ENCODE measurements at regions not wholly inside any gene's neighbourhood (a gene's known extent, or its start where the extent isn't known, plus 50 kb on each side); places are given as distances from the start of the nearest gene placed in this dataset.
"Not testable (repeated sequence)": the region's sequence is repeated elsewhere in the genome, so short reads cannot be mapped to it uniquely, and the experiment has no call there.

DNA sequence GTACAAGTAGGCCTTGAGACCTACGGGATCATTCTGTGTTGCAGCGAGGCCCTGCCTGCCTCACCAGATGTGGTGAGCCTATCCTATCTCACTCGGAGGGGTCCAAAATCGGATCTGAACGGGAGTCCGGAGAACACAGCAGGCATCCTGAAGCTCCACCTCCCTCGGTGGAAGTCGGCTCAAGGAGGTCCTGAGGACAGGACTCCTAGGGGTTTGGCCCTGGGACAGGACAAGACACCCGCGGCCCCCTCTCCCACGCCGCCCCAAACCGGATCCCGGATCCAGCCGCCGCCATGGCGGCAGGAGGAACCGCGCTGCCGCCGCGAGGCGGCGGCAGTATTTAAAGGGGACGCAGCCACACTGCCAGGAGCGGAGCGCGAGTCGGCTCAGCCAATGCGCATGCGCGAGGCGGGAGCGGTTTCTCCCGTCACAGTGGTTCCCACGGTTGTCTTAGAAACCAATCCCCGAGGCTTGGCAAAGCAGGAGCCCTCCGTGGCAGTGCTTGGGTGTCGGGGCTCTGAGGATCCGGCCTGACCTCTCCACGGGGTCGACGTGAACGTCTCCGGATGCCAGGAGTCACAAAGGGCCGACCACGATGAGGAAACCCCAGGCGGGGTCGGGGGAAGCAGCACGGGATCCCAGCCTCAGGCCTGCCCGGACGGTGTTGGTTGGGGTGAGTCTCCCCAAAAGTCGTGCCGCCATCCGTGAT is 454.6 kb upstream of the ZNG1F start:
- Mint-ChIP-seq H3K4me3 (peak overlapping the region; percentile 85), H3K27ac (peak overlapping the region; percentile 47)
- H3K27me3 ChIP-seq (ENCODE audit: control insufficient read depth in 1 of 2, insufficient read depth in 2 of 2, low read length in 2 of 2); H3K4me1 Mint-ChIP-seq (ENCODE audit: low read depth); intact Hi-C loops (cut with DNase I, micrococcal nuclease); H3K9me3 ChIP-seq (ENCODE audit: control insufficient read depth in 1 of 2, insufficient read depth in 1 of 2, low read length in 2 of 2); H3K36me3 Mint-ChIP-seq (ENCODE audit: low read depth); H3K27me3 Mint-ChIP-seq; POLR2A ChIA-PET; H3K36me3 ChIP-seq (ENCODE audit: insufficient read depth, low read length); H3K4me1 ChIP-seq (ENCODE audit: insufficient read depth, low read length); H3K9me3 Mint-ChIP-seq; CTCF ChIA-PET; H3K27ac ChIP-seq (ENCODE audit: low read depth in 1 of 2, low read length in 2 of 2): not testable (repeated sequence)
- DNase-seq (peak in 10 of 14 experiments; percentile 29 to 72 (median 58)), ATAC-seq (ENCODE audit: poor library complexity) (peak; percentile 100)
- peak overlapping the region; percentile 44 for H3K4me3 ChIP-seq (ENCODE audit: low read length)

DNA sequence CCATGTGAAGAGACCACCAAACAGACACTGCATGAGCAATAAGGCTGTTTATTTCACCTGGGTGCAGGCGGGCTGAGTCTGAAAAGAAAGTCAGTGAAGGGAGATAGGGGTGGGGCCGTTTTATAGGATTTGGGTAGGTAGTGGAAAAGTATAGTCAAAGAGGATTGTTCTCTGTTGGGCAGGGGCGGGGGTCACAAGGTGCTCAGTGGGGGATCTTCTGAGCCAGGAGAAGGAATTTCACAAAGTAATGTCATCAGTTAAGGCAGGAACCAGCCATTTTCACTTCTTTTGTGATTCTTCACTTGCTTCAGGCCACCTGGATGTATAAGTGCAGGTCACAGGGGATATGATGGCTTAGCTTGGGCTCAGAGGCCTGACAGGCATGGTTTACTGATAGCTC is 444.6 kb upstream of the ZNG1F start:
- H3K4me1 Mint-ChIP-seq (ENCODE audit: low read depth); H3K4me3 ChIP-seq (ENCODE audit: low read length); H3K9me3 ChIP-seq (ENCODE audit: control insufficient read depth in 1 of 2, insufficient read depth in 1 of 2, low read length in 2 of 2); CTCF ChIA-PET; H3K27me3 Mint-ChIP-seq; H3K36me3 Mint-ChIP-seq (ENCODE audit: low read depth); ATAC-seq (ENCODE audit: poor library complexity); H3K4me1 ChIP-seq (ENCODE audit: insufficient read depth, low read length); H3K4me3 Mint-ChIP-seq; intact Hi-C loops (cut with DNase I, micrococcal nuclease); H3K27ac Mint-ChIP-seq; DNase-seq; H3K27me3 ChIP-seq (ENCODE audit: control insufficient read depth in 1 of 2, insufficient read depth in 2 of 2, low read length in 2 of 2); H3K9me3 Mint-ChIP-seq; H3K36me3 ChIP-seq (ENCODE audit: insufficient read depth, low read length); POLR2A ChIA-PET; H3K27ac ChIP-seq (ENCODE audit: low read depth in 1 of 2, low read length in 2 of 2): not testable (repeated sequence)

- DNase-seq; H3K27ac Mint-ChIP-seq; ATAC-seq (ENCODE audit: poor library complexity); H3K27ac ChIP-seq (ENCODE audit: low read depth in 1 of 2, low read length in 2 of 2); intact Hi-C loops (cut with DNase I, micrococcal nuclease); H3K36me3 ChIP-seq (ENCODE audit: insufficient read depth, low read length); H3K4me1 ChIP-seq (ENCODE audit: insufficient read depth, low read length); POLR2A ChIA-PET; H3K27me3 Mint-ChIP-seq; H3K4me1 Mint-ChIP-seq (ENCODE audit: low read depth); H3K9me3 Mint-ChIP-seq; H3K27me3 ChIP-seq (ENCODE audit: control insufficient read depth in 1 of 2, insufficient read depth in 2 of 2, low read length in 2 of 2); CTCF ChIA-PET; H3K36me3 Mint-ChIP-seq (ENCODE audit: low read depth); H3K4me3 ChIP-seq (ENCODE audit: low read length); H3K9me3 ChIP-seq (ENCODE audit: control insufficient read depth in 1 of 2, insufficient read depth in 1 of 2, low read length in 2 of 2); H3K4me3 Mint-ChIP-seq: not testable (repeated sequence)
Observed at GRCh38 chr9:41623666-41624065, 434.5 kb upstream of the ZNG1F start.

DNA sequence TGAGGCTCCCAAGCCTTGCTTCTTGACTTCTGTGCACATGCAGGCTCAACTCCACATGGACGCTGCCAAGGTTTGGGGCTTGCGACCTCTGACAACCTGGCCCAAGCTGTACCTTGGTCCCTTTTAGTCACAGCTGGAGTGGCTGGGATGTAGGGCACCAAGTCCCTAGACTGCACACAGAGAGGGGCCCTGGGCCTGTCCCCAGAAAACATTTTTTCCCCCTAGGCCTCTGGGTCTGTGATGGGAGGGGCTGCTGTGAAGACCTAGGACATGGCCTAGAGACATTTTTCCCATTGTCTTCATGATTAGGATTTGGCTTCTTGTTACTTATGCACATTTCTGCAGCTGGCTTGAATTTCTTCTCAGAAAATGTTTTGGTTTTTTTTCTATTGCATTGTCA is 430.1 kb upstream of the ZNG1F start:
- POLR2A ChIA-PET; H3K36me3 Mint-ChIP-seq (ENCODE audit: low read depth); H3K27me3 Mint-ChIP-seq; H3K9me3 ChIP-seq (ENCODE audit: control insufficient read depth in 1 of 2, insufficient read depth in 1 of 2, low read length in 2 of 2); H3K27ac Mint-ChIP-seq; H3K4me1 ChIP-seq (ENCODE audit: insufficient read depth, low read length); CTCF ChIA-PET; H3K4me1 Mint-ChIP-seq (ENCODE audit: low read depth); H3K36me3 ChIP-seq (ENCODE audit: insufficient read depth, low read length); H3K27ac ChIP-seq (ENCODE audit: low read depth in 1 of 2, low read length in 2 of 2); intact Hi-C loops (cut with DNase I, micrococcal nuclease); H3K9me3 Mint-ChIP-seq; H3K27me3 ChIP-seq (ENCODE audit: control insufficient read depth in 1 of 2, insufficient read depth in 2 of 2, low read length in 2 of 2); DNase-seq; ATAC-seq (ENCODE audit: poor library complexity); H3K4me3 ChIP-seq (ENCODE audit: low read length); H3K4me3 Mint-ChIP-seq: not testable (repeated sequence)

DNA sequence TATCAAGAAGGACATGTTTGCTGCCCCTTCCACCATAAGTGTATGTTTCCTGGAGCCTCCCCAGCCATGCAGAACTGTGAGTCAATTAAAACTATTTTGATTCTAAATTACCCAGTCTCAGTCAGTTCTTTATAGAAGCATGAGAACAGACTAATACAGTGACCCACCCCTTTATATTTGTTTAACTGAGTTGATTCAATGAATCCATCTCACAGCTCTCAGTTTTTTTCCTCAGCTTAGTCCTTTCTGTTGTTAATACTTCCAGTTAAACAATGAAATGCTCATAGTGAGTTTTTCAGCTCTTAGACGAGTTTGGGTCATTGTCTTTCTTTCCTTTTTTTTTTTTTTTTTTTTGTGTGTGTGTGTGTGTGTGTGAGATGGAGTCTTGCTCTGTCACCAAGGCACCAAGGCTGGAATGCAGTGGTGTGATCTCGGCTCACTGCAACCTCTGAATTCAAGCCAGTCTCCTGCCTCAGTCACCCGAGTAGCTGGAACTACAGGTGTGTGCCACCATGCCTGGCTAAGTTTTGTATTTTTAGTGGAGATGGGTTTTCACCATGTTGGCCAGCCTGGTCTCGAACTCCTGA is 417.9 kb upstream of the ZNG1F start:
- H3K27ac ChIP-seq (ENCODE audit: low read depth in 1 of 2, low read length in 2 of 2); H3K36me3 Mint-ChIP-seq (ENCODE audit: low read depth); H3K9me3 Mint-ChIP-seq; H3K27me3 Mint-ChIP-seq; H3K27ac Mint-ChIP-seq; H3K36me3 ChIP-seq (ENCODE audit: insufficient read depth, low read length); ATAC-seq (ENCODE audit: poor library complexity); CTCF ChIA-PET; H3K4me3 ChIP-seq (ENCODE audit: low read length); POLR2A ChIA-PET; H3K4me3 Mint-ChIP-seq; intact Hi-C loops (cut with DNase I, micrococcal nuclease); H3K27me3 ChIP-seq (ENCODE audit: control insufficient read depth in 1 of 2, insufficient read depth in 2 of 2, low read length in 2 of 2); H3K4me1 Mint-ChIP-seq (ENCODE audit: low read depth); H3K9me3 ChIP-seq (ENCODE audit: control insufficient read depth in 1 of 2, insufficient read depth in 1 of 2, low read length in 2 of 2); H3K4me1 ChIP-seq (ENCODE audit: insufficient read depth, low read length); DNase-seq: not testable (repeated sequence)

- H3K4me3 Mint-ChIP-seq; intact Hi-C loops (cut with DNase I, micrococcal nuclease); H3K27me3 ChIP-seq (ENCODE audit: control insufficient read depth in 1 of 2, insufficient read depth in 2 of 2, low read length in 2 of 2); POLR2A ChIA-PET; H3K4me3 ChIP-seq (ENCODE audit: low read length); H3K9me3 Mint-ChIP-seq; DNase-seq; H3K4me1 ChIP-seq (ENCODE audit: insufficient read depth, low read length); ATAC-seq (ENCODE audit: poor library complexity); H3K36me3 ChIP-seq (ENCODE audit: insufficient read depth, low read length); H3K36me3 Mint-ChIP-seq (ENCODE audit: low read depth); H3K4me1 Mint-ChIP-seq (ENCODE audit: low read depth); H3K9me3 ChIP-seq (ENCODE audit: control insufficient read depth in 1 of 2, insufficient read depth in 1 of 2, low read length in 2 of 2); H3K27ac ChIP-seq (ENCODE audit: low read depth in 1 of 2, low read length in 2 of 2); H3K27ac Mint-ChIP-seq; H3K27me3 Mint-ChIP-seq; CTCF ChIA-PET: not testable (repeated sequence)
Observed at GRCh38 chr9:41565572-41565971, 376.5 kb upstream of the ZNG1F start.

All from CD4-positive, alpha-beta T cell (primary cell).